Prostate gland (tissue), 2 donors: ENCODE measurements at regions not wholly inside any gene's neighbourhood (a gene's known extent, or its start where the extent isn't known, plus 50 kb on each side); places are given as distances from the start of the nearest gene placed in this dataset.

ENCODE experiments used
- CTCF ChIP-seq, 4 experiments: fragments of 200-600 bp in 2 of 4; fragments of 450-650 bp in 2 of 4; sonication (generic) in 2 of 4; IDR thresholded peaks; 1 replicate in 3 of 4; 2 replicates in 1 of 4; pipeline ENCODE4 v1.5.1; 2016 to 2019; ENCODE audit warnings: antibody characterized with exemption in 4 of 4, mild to moderate bottlenecking in 2 of 4, moderate library complexity in 2 of 4
- POLR2A ChIP-seq: fragments of 450-650 bp; IDR thresholded peaks from one replicate; pipeline ENCODE4 v1.6.1; 2016; ENCODE audit warnings: antibody characterized with exemption, mild to moderate bottlenecking

GRCh38 chr6:167644412-167645132 lies 182.1 kb upstream of the AFDN start:
- no peak for TF ChIP-seq CTCF (IDR thresholded peaks at IDR 0.05)
- TF ChIP-seq POLR2A, result no peak
